Peyer's patch (tissue), 4 donors: ENCODE measurements at regions not wholly inside any gene's neighbourhood (a gene's known extent, or its start where the extent isn't known, plus 50 kb on each side); places are given as distances from the start of the nearest gene placed in this dataset.
"Not testable (repeated sequence)": the region's sequence is repeated elsewhere in the genome, so short reads cannot be mapped to it uniquely, and the experiment has no call there.

ENCODE experiments used
- DNase-seq, 3 donors: peaks; one replicate each; pipeline ENCODE4 v3.0.0-alpha.2; 2017 to 2019
- H3K27ac ChIP-seq, 4 donors: fragments of 200-600 bp; sonication (generic); one replicate each; pipeline ENCODE4 v1.5.1; 2016 to 2019
- H3K27me3 ChIP-seq, 2 donors: fragments of 200-600 bp; sonication (generic); one replicate each; pipeline ENCODE4 v1.5.1; 2019
- H3K36me3 ChIP-seq, 3 donors: fragments of 200-600 bp; sonication (generic); one replicate each; pipeline ENCODE4 v1.5.1; 2016 to 2019
- H3K4me1 ChIP-seq, 4 donors: fragments of 200-600 bp; sonication (generic); one replicate each; pipeline ENCODE4 v1.5.1; 2016 to 2019
- H3K4me3 ChIP-seq, 4 donors: fragments of 200-600 bp; sonication (generic); 1 replicate in 3 of 4; 2 replicates in 1 of 4; pipeline ENCODE4 v1.5.1; 2016 to 2019; ENCODE audit warnings: mild to moderate bottlenecking in 1 of 4
- H3K9me3 ChIP-seq, 4 donors: fragments of 200-600 bp; sonication (generic); one replicate each; pipeline ENCODE4 v1.5.1; 2016 to 2019; ENCODE audit warnings: mild to moderate bottlenecking in 1 of 4
- POLR2A ChIP-seq, 2 donors: fragments of 450-650 bp; IDR thresholded peaks; one replicate each; pipeline ENCODE4 v1.5.1; 2017; ENCODE audit warnings: antibody characterized with exemption in 2 of 2, mild to moderate bottlenecking in 2 of 2, moderate library complexity in 2 of 2
- TF ChIP-seq, protein P1 (sequence below), 6 experiments: fragments of 450-650 bp in 4 of 6; fragments of 200-600 bp in 2 of 6; sonication (generic) in 1 of 6; IDR thresholded peaks; one replicate each; pipeline ENCODE4 v1.5.1; 2017 to 2019; ENCODE audit warnings: antibody characterized with exemption in 6 of 6, mild to moderate bottlenecking in 3 of 6, moderate library complexity in 1 of 6

DNA sequence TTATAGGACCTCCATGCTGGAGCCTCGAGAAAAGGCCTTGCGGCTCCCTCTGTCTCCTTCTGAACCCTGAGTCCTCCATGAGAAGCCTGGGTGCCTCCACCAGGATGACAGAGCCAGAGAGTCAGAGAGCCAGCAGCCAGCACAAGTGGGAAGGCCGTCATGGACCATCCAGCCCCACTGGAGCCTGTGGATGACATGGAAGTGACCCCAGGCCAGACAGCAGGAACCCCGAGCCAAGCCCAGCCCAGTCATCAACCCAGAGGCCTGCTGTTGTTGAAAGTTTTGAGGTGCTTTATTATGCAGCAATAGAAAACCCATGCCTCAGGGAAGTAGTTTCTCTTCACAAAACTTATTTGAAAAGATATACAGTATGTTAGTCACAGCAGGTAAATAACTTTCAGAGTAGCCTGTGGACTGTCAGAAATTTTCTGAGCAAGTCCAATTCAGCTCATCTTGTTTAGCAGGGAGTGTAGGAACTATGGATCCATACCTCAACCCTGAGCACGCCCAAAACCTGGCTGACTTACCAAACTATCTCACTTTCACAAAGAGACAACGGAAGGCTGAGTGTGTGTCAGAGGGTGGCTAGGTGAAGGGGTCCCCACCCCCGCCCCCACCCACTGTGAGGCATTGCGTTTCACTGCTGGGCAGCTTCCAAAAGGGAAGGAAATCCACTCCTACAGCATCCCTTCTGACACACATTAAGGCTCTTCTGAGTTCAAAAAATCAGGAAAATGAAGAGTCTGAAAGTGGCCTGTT is 79.9 kb upstream of the NDUFV2 start:
- Histone ChIP-seq H3K27ac (no peak overlapping the region), H3K4me1 (peaks cover 0 to 4% (median 0%) of the 10 kb centered on the region in 4 donors), H3K9me3 (no peaks in the 10 kb centered on the region), H3K36me3 (no peaks in the 10 kb centered on the region), H3K27me3 (no peaks in the 10 kb centered on the region), H3K4me3 (no peak overlapping the region)
- DNase-seq = no peak
- TF ChIP-seq POLR2A (IDR thresholded peaks at IDR 0.05) = no peak
- TF ChIP-seq, protein P1, sequence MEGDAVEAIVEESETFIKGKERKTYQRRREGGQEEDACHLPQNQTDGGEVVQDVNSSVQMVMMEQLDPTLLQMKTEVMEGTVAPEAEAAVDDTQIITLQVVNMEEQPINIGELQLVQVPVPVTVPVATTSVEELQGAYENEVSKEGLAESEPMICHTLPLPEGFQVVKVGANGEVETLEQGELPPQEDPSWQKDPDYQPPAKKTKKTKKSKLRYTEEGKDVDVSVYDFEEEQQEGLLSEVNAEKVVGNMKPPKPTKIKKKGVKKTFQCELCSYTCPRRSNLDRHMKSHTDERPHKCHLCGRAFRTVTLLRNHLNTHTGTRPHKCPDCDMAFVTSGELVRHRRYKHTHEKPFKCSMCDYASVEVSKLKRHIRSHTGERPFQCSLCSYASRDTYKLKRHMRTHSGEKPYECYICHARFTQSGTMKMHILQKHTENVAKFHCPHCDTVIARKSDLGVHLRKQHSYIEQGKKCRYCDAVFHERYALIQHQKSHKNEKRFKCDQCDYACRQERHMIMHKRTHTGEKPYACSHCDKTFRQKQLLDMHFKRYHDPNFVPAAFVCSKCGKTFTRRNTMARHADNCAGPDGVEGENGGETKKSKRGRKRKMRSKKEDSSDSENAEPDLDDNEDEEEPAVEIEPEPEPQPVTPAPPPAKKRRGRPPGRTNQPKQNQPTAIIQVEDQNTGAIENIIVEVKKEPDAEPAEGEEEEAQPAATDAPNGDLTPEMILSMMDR (IDR thresholded peaks at IDR 0.05) = no peak

DNA sequence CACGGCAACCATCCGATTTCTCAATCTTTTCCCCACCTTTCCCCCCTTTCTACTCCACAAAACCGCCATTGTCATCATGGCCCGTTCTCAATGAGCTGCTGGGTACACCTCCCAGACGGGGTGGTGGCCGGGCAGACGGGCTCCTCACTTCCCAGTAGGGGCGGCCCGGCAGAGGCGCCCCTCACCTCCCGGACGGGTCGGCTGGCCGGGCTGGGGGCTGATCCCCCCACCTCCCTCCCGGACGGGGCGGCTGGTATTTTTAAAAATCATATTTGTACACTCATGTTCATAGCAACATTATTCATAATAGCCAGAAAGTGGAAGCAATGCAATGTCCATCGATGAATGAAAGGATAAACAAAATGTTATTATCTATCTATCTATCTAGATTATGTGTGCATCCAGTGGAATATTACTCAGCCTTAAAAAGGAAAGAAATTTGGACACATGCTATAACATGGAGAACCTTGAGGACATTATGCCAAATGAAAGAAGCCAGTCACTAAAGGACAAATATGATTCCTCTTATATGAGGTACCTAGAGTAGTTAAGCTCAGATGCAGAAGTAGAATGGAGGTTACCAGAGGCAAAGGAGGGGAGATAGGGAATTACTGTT is 78.4 kb upstream of the NDUFV2 start:
- not testable (repeated sequence) for H3K27ac ChIP-seq, H3K27me3 ChIP-seq, H3K4me1 ChIP-seq, DNase-seq, H3K36me3 ChIP-seq, H3K4me3 ChIP-seq, H3K9me3 ChIP-seq

DNA sequence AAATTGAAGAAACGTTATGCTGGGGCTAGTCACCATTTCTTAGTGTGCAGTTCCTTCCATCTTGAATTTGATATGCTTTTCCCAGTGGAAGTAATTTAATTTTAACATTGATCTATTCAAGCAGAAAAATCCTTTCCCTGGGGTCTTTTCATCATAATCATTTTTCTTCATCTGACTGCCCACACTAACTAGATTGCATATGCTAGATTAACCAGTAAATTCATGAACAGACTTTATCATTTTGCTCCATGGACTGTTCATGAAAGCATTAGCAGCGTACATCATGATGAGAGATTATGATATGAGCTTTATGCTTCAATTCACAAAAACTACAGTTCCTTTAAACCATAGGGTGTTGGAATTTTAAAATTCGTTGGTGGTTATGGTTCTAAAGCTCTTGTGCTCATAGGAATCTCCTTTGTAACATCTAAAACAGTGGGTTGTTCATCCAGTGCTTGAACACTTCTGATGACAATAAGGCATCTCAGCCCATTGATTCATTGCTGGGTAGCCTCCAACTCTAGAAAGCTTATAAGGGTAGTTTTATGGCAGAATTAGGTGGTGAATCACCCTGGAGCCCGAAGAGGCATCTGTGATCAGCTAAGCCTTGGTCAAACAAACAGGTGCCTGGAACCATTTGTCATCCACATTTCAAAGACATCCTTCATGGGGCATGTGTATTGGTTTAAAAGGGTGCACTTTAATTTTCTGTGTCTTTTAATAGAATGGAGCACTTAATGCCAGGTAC is 77.2 kb upstream of the NDUFV2 start:
- Histone ChIP-seq H3K4me1 (no peaks in the 10 kb centered on the region), H3K4me3 (no peak overlapping the region), H3K36me3 (no peaks in the 10 kb centered on the region), H3K9me3 (no peaks in the 10 kb centered on the region), H3K27me3 (no peaks in the 10 kb centered on the region), H3K27ac (no peak overlapping the region)
- TF ChIP-seq POLR2A (IDR thresholded peaks at IDR 0.05) = no peak
- TF ChIP-seq, protein P1 (IDR thresholded peaks at IDR 0.05) = no peak
- no peak for DNase-seq

DNA sequence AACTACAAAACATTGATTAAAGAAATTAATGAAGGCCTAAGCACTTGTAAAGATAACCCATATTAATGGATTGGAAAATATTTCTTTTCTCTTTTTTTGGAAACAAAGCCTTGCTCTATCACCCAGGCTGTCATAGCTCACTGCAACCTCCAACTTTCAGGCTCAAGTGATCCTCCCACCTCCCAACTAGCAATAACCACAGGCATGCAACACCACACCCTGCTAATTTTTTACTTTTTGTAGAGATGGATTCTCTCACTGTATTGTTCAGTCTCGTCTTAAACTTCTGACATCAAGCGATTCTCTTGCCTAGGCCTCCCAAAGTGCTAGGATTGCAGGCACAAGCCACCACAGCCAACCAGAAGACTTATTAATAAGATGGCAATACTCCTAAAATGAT is 73.4 kb upstream of the NDUFV2 start:
- Histone ChIP-seq H3K9me3 (no peaks in the 10 kb centered on the region), H3K27me3 (no peaks in the 10 kb centered on the region), H3K36me3 (no peaks in the 10 kb centered on the region), H3K4me1 (no peaks in the 10 kb centered on the region), H3K4me3 (no peak overlapping the region), H3K27ac (no peak overlapping the region)
- DNase-seq = no peak
- TF ChIP-seq POLR2A (IDR thresholded peaks at IDR 0.05) = no peak
- TF ChIP-seq, protein P1 (IDR thresholded peaks at IDR 0.05) = no peak

DNA sequence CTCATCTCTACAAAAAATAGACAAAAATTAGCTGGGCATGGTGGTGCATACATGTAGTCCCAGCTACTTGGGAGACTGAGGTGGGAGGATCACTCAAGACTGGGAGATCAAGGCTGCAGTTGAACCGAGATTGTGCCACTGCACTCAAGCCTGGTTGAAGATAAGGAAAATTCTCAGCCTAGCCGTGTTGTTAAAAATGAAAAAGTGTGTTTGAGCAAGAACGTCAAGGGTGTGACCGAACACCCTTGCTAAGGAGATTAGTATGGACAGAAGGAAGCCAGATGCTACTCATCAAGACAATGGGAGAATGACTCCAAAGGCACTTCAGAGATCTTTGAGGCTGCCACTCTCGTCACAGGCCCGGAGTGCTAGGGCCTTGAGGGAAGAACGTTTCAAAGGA is 70.0 kb upstream of the NDUFV2 start:
- Histone ChIP-seq H3K4me1 (no peaks in the 10 kb centered on the region), H3K27ac (no peak overlapping the region), H3K9me3 (no peaks in the 10 kb centered on the region), H3K27me3 (no peaks in the 10 kb centered on the region), H3K4me3 (no peak overlapping the region), H3K36me3 (no peaks in the 10 kb centered on the region)
- no peak for DNase-seq
- no peak for TF ChIP-seq POLR2A (IDR thresholded peaks at IDR 0.05)
- TF ChIP-seq, protein P1 (IDR thresholded peaks at IDR 0.05) = no peak

DNA sequence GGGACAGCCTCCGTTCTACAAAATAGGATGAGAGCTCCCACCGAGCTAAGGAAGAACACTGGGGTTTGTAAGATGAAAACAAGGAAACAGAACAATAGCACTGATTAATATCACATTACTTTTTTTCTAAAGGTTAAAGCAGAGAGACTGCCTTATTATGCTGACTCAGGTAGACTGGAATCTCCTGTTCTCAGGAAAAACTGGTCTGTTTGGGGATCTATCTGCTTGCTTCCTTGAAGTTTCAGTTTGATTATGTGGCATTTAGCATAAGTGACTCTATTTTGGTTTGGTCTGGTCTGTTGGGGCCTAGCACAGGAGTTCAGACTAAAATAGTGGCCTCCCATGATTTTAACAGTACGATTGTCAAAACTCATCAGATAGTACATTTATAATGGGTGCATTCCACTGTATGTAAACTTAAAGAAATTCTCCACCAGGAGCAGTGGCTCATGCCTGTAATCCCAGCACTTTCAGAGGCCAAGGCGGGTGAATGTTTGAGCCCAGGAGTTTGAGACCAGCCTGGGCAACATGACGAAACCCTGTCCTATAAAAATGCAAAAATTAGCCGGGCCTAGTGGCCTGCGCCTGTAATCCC is 64.1 kb upstream of the NDUFV2 start:
- no peak overlapping the region for H3K4me3 ChIP-seq
- H3K27ac ChIP-seq = no peak overlapping the region
- TF ChIP-seq, protein P1 (IDR thresholded peaks at IDR 0.05) = no peak
- TF ChIP-seq POLR2A (IDR thresholded peaks at IDR 0.05) = no peak
- H3K9me3 ChIP-seq = no peaks in the 10 kb centered on the region
- DNase-seq = no peak
- H3K4me1 ChIP-seq = no peaks in the 10 kb centered on the region
- H3K36me3 ChIP-seq = no peaks in the 10 kb centered on the region
- no peaks in the 10 kb centered on the region for H3K27me3 ChIP-seq
